DND-41 (cell line): ENCODE measurements at regions not wholly inside any gene's neighbourhood (a gene's known extent, or its start where the extent isn't known, plus 50 kb on each side); places are given as distances from the start of the nearest gene placed in this dataset.

Experiments
- ATAC-seq: fragments of 200-7000 bp; cut with Tn5 transposase; 3 replicates; pipeline ENCODE4 v1.9.1; 2021; ENCODE audit warnings: low read depth; ENCODE audit not compliant: insufficient read depth
- DNase-seq: peaks from one replicate; pipeline ENCODE4 v3.0.0-alpha.2; 2020
- H2AFZ ChIP-seq: 2 replicates; pipeline ENCODE4 v1.6.0; 2012; ENCODE audit warnings: low read depth, low read length
- H3K27ac ChIP-seq: 2 replicates; pipeline ENCODE4 v1.5.1; 2012; ENCODE audit warnings: low read length, inconsistent platforms
- H3K27me3 ChIP-seq: fragments of 200-600 bp; sonication (generic); 2 replicates; pipeline ENCODE4 v1.6.0; 2012; ENCODE audit warnings: low read length, mild to moderate bottlenecking, inconsistent platforms; ENCODE audit not compliant: insufficient read depth, poor library complexity
- H3K36me3 ChIP-seq: 2 replicates; pipeline ENCODE4 v1.5.1; 2012; ENCODE audit warnings: low read length, inconsistent platforms; ENCODE audit not compliant: insufficient read depth
- H3K4me1 ChIP-seq: 2 replicates; pipeline ENCODE4 v1.5.1; 2012; ENCODE audit warnings: mild to moderate bottlenecking, low read length; ENCODE audit not compliant: insufficient read depth
- H3K4me2 ChIP-seq: 2 replicates; pipeline ENCODE4 v1.6.0; 2012; ENCODE audit warnings: mild to moderate bottlenecking, moderate library complexity, low read length, inconsistent platforms; ENCODE audit not compliant: insufficient read depth
- H3K4me3 ChIP-seq, 2 experiments: fragments of 200-600 bp in 1 of 2; shearing (Covaris generic) in 1 of 2; 2 replicates each; pipeline ENCODE4 v1.5.1; 2012 to 2016; ENCODE audit warnings: inconsistent platforms in 2 of 2, low read length in 2 of 2, mild to moderate bottlenecking in 2 of 2, low read depth in 1 of 2, moderate library complexity in 1 of 2
- H3K79me2 ChIP-seq: 2 replicates; pipeline ENCODE4 v1.6.0; 2012; ENCODE audit warnings: low read length, inconsistent platforms; ENCODE audit not compliant: insufficient read depth
- H3K9ac ChIP-seq: 2 replicates; pipeline ENCODE4 v1.6.0; 2012; ENCODE audit warnings: low read depth, mild to moderate bottlenecking, inconsistent platforms, low read length, moderate library complexity
- H3K9me3 ChIP-seq: 2 replicates; pipeline ENCODE4 v1.5.1; 2012; ENCODE audit warnings: low read length, moderate library complexity, mild to moderate bottlenecking, inconsistent platforms; ENCODE audit not compliant: insufficient read depth, severe bottlenecking
- H4K20me1 ChIP-seq: 2 replicates; pipeline ENCODE4 v1.6.0; 2012; ENCODE audit warnings: low read length; ENCODE audit not compliant: insufficient read depth
- CTCF ChIP-seq: IDR thresholded peaks from 2 replicates; pipeline ENCODE4 v1.5.1; 2012; ENCODE audit warnings: borderline replicate concordance, low read length, moderate library complexity, mild to moderate bottlenecking; ENCODE audit not compliant: poor library complexity, severe bottlenecking; ENCODE audit errors: extremely low read depth
- EZH2 ChIP-seq: IDR thresholded peaks from 3 replicates; pipeline ENCODE4 v1.6.1; 2012; ENCODE audit warnings: borderline replicate concordance, low read depth, mild to moderate bottlenecking, moderate library complexity, low read length, inconsistent platforms; ENCODE audit not compliant: severe bottlenecking

DNA sequence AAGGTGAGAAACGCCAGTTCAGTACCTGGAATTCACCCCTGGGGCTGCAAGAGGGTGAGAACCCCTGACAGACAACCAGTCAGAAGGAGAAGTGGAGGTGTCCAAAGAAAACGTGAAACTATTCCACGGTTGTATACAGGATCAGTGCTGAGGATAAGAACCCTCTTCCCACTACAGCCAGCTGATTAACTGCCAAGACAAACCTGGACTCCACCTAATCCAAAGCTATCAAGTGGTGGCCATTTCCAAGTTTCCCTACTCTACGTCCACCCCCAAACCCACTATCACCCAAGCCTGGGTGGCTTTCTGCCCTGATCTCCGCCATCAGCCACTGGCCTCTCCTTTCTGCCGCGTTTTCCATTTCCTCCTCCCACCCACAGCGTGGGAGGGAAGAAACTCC, 312.3 kb upstream of the ID2 start:
- Histone ChIP-seq H3K4me1 (no peaks in the 10 kb centered on the region), H4K20me1 (no peaks in the 10 kb centered on the region), H3K27ac (no peak overlapping the region), H3K9ac (no peak overlapping the region), H3K27me3 (no peaks in the 10 kb centered on the region), H3K9me3 (no peaks in the 10 kb centered on the region), H2AFZ (no peak overlapping the region), H3K4me2 (no peak overlapping the region), H3K79me2 (no peaks in the 10 kb centered on the region), H3K4me3 (no peak overlapping the region), H3K36me3 (no peaks in the 10 kb centered on the region)
- no peak for DNase-seq
- ATAC-seq: no peak
- no peak for TF ChIP-seq EZH2
- no peak for TF ChIP-seq CTCF

- no peaks in the 10 kb centered on the region for H3K9me3 ChIP-seq
- H3K27me3 ChIP-seq: no peaks in the 10 kb centered on the region
- no peak overlapping the region for H3K4me3 ChIP-seq
- no peaks in the 10 kb centered on the region for H3K4me1 ChIP-seq
- no peak overlapping the region for H3K27ac ChIP-seq
- no peaks in the 10 kb centered on the region for H3K79me2 ChIP-seq
- peak; percentile 52 for ATAC-seq
- no peak overlapping the region for H2AFZ ChIP-seq
- TF ChIP-seq CTCF: no peak
- TF ChIP-seq EZH2: no peak
- H3K4me2 ChIP-seq: no peak overlapping the region
- no peaks in the 10 kb centered on the region for H3K36me3 ChIP-seq
- no peak overlapping the region for H3K9ac ChIP-seq
- no peaks in the 10 kb centered on the region for H4K20me1 ChIP-seq
- DNase-seq: peak; percentile 13
Measured at GRCh38 chr2:8370258-8370802, 311.5 kb upstream of the ID2 start.

GRCh38 chr2:8371653-8372052, 310.2 kb upstream of the ID2 start:
- no peak for DNase-seq
- H3K79me2 ChIP-seq: no peaks in the 10 kb centered on the region
- H4K20me1 ChIP-seq: no peaks in the 10 kb centered on the region
- no peak overlapping the region for H3K4me3 ChIP-seq
- no peak overlapping the region for H3K4me2 ChIP-seq
- no peak for ATAC-seq
- no peak overlapping the region for H2AFZ ChIP-seq
- no peaks in the 10 kb centered on the region for H3K9me3 ChIP-seq
- H3K27ac ChIP-seq: no peak overlapping the region
- TF ChIP-seq CTCF (no peak), EZH2 (no peak)
- H3K9ac ChIP-seq: no peak overlapping the region
- H3K4me1 ChIP-seq: no peaks in the 10 kb centered on the region
- no peaks in the 10 kb centered on the region for H3K36me3 ChIP-seq
- no peaks in the 10 kb centered on the region for H3K27me3 ChIP-seq

GRCh38 chr2:8374782-8375181, 307.1 kb upstream of the ID2 start:
- Histone ChIP-seq H3K4me1 (no peaks in the 10 kb centered on the region), H2AFZ (no peak overlapping the region), H3K4me3 (no peak overlapping the region), H3K4me2 (no peak overlapping the region), H3K36me3 (no peaks in the 10 kb centered on the region), H3K9ac (no peak overlapping the region), H3K9me3 (no peaks in the 10 kb centered on the region), H3K27me3 (no peaks in the 10 kb centered on the region), H4K20me1 (no peaks in the 10 kb centered on the region), H3K79me2 (no peaks in the 10 kb centered on the region), H3K27ac (no peak overlapping the region)
- TF ChIP-seq CTCF: no peak
- TF ChIP-seq EZH2: no peak
- ATAC-seq (no peak), DNase-seq (no peak)
